H1 (cell line): ENCODE measurements at regions not wholly inside any gene's neighbourhood (a gene's known extent, or its start where the extent isn't known, plus 50 kb on each side); places are given as distances from the start of the nearest gene placed in this dataset.

Experiments used
- CTCF ChIA-PET: fragments of 300-600 bp; sonication (Branson Sonifier 250); formaldehyde crosslinking; loops from one replicate; lab custom pipeline; 2021; ENCODE audit not compliant: partially characterized antibody; lab: Charles Lee
- POLR2A ChIA-PET: fragments of 300-600 bp; sonication (Branson Sonifier 250); formaldehyde crosslinking; loops from one replicate; lab custom pipeline; 2021; ENCODE audit warnings: inconsistent platforms; ENCODE audit not compliant: partially characterized antibody; lab: Charles Lee
- DNase-seq, 2 experiments: peaks; one replicate each; pipeline versions ENCODE4 v3.0.0 to v3.0.0-alpha.2; 2010 to 2022; ENCODE audit warnings: low spot score in 2 of 2, low read depth in 1 of 2, mixed read lengths in 1 of 2
- FAIRE-seq: peaks from 2 replicates; lab custom pipeline; 2011; peaks lifted over from hg19 to GRCh38; lab: Jason Lieb, UNC
- H2AFZ ChIP-seq: 2 replicates; pipeline ENCODE4 v1.8.1; 2012; ENCODE audit warnings: low read length, inconsistent platforms
- H2AK5ac ChIP-seq: 2 replicates; pipeline ENCODE4 v1.6.1; 2013; ENCODE audit warnings: low read depth, low read length
- H2BK120ac ChIP-seq: replicated peaks from 2 replicates; pipeline ENCODE3; 2013; ENCODE audit warnings: low read depth, low read length, inconsistent platforms
- H2BK12ac ChIP-seq: 2 replicates; pipeline ENCODE4 v1.6.1; 2013; ENCODE audit warnings: low read depth, low read length
- H2BK15ac ChIP-seq: 2 replicates; pipeline ENCODE4 v1.6.1; 2013; ENCODE audit warnings: low read length
- H2BK20ac ChIP-seq: 2 replicates; pipeline ENCODE4 v1.6.1; 2013; ENCODE audit warnings: low read length
- H2BK5ac ChIP-seq: 2 replicates; pipeline ENCODE4 v1.6.1; 2013; ENCODE audit warnings: low read depth, low read length
- H3K14ac ChIP-seq: 2 replicates; pipeline ENCODE4 v1.6.1; 2013; ENCODE audit warnings: inconsistent platforms; ENCODE audit not compliant: insufficient read length
- H3K18ac ChIP-seq: 2 replicates; pipeline ENCODE4 v1.6.1; 2013; ENCODE audit warnings: low read length; ENCODE audit errors: extremely low read depth
- H3K23ac ChIP-seq: 2 replicates; pipeline ENCODE4 v1.6.1; 2013; ENCODE audit warnings: inconsistent platforms; ENCODE audit not compliant: insufficient read length
- H3K23me2 ChIP-seq: 2 replicates; pipeline ENCODE4 v1.6.1; 2013; ENCODE audit warnings: low read depth, low read length
- H3K27ac ChIP-seq: 2 replicates; pipeline ENCODE4 v1.6.1; 2011; ENCODE audit warnings: low read depth, low read length, inconsistent platforms
- H3K27me3 ChIP-seq, 4 experiments: replicated peaks in 1 of 4; 1 replicate in 1 of 4; 2 replicates in 3 of 4; pipeline versions ENCODE4 v1.6.1 to v1.8.1; 2011 to 2013; ENCODE audit warnings: low read length in 3 of 4, mild to moderate bottlenecking in 3 of 4, inconsistent platforms in 2 of 4, mixed read lengths in 2 of 4, moderate library complexity in 1 of 4; ENCODE audit not compliant: control insufficient read depth in 3 of 4, insufficient read depth in 3 of 4; ENCODE audit errors: extremely low read depth in 1 of 4
- H3K36me3 ChIP-seq, 4 experiments: 2 replicates each; pipeline versions ENCODE4 v1.6.1 to v1.8.1; 2011 to 2013; ENCODE audit warnings: mild to moderate bottlenecking in 4 of 4, low read length in 3 of 4, moderate library complexity in 2 of 4, control low read depth in 1 of 4, inconsistent platforms in 1 of 4; ENCODE audit not compliant: insufficient read depth in 4 of 4, control insufficient read depth in 2 of 4
- H3K4ac ChIP-seq: replicated peaks from 2 replicates; pipeline ENCODE3; 2013; ENCODE audit warnings: low read length, low read depth, mixed read lengths, inconsistent platforms; ENCODE audit not compliant: insufficient read length
- H3K4me1 ChIP-seq, 4 experiments: replicated peaks in 1 of 4; 1 replicate in 1 of 4; 2 replicates in 3 of 4; pipeline versions ENCODE4 v1.6.1 to v1.8.1; 2011 to 2013; ENCODE audit warnings: low read length in 3 of 4, inconsistent platforms in 2 of 4, mixed read lengths in 1 of 4; ENCODE audit not compliant: insufficient read depth in 4 of 4, control insufficient read depth in 3 of 4
- H3K4me2 ChIP-seq, 2 experiments: 2 replicates each; pipeline versions ENCODE4 v1.6.1 to v1.8.1; 2011 to 2013; ENCODE audit warnings: low read depth in 2 of 2, low read length in 2 of 2, control low read depth in 1 of 2, inconsistent platforms in 1 of 2, mild to moderate bottlenecking in 1 of 2; ENCODE audit not compliant: insufficient read depth in 1 of 2
- H3K4me3 ChIP-seq, 4 experiments: fragments of 200-600, 300-600 bp in 1 of 4; sonication (generic), shearing (Covaris generic), sonication (Bioruptor Twin) in 1 of 4; 2 replicates each; pipeline versions ENCODE4 v1.5.1 to v1.8.1; 2011 to 2016; ENCODE audit warnings: low read length in 4 of 4, low read depth in 3 of 4, control low read depth in 2 of 4, inconsistent platforms in 2 of 4, mild to moderate bottlenecking in 2 of 4, mixed read lengths in 1 of 4, moderate library complexity in 1 of 4; ENCODE audit not compliant: insufficient read depth in 2 of 4; ENCODE audit errors: extremely low read depth in 1 of 4
- H3K56ac ChIP-seq: replicated peaks from 2 replicates; pipeline ENCODE3; 2013; ENCODE audit warnings: low read depth, mild to moderate bottlenecking, mixed read lengths, low read length, inconsistent platforms; ENCODE audit not compliant: insufficient read length
- H3K79me1 ChIP-seq: 2 replicates; pipeline ENCODE4 v1.6.1; 2013; ENCODE audit warnings: low read depth, low read length, control low read depth
- H3K79me2 ChIP-seq, 2 experiments: 2 replicates each; pipeline versions ENCODE4 v1.6.1 to v1.8.1; 2012 to 2013; ENCODE audit warnings: low read length in 2 of 2, mild to moderate bottlenecking in 2 of 2, inconsistent platforms in 1 of 2; ENCODE audit not compliant: insufficient read depth in 2 of 2, control insufficient read depth in 1 of 2
- H3K9ac ChIP-seq, 4 experiments: replicated peaks in 1 of 4; 1 replicate in 1 of 4; 2 replicates in 3 of 4; pipeline versions ENCODE4 v1.6.1 to v1.8.1; 2011 to 2013; ENCODE audit warnings: low read depth in 3 of 4, low read length in 3 of 4, control low read depth in 2 of 4, mild to moderate bottlenecking in 2 of 4, moderate library complexity in 2 of 4, inconsistent platforms in 1 of 4; ENCODE audit errors: extremely low read depth in 1 of 4
- H3K9me3 ChIP-seq, 2 experiments: 2 replicates each; pipeline versions ENCODE4 v1.6.1 to v1.8.1; 2012 to 2013; ENCODE audit warnings: mild to moderate bottlenecking in 2 of 2, moderate library complexity in 2 of 2, control low read depth in 1 of 2, inconsistent platforms in 1 of 2, low read depth in 1 of 2, low read length in 1 of 2, mixed read lengths in 1 of 2; ENCODE audit not compliant: insufficient read depth in 2 of 2
- H4K20me1 ChIP-seq, 2 experiments: replicated peaks in 1 of 2; 2 replicates each; pipeline versions ENCODE3 to v1.8.1; 2011 to 2013; ENCODE audit warnings: inconsistent platforms in 2 of 2, low read length in 2 of 2, mild to moderate bottlenecking in 1 of 2; ENCODE audit not compliant: insufficient read depth in 2 of 2, control insufficient read depth in 1 of 2
- H4K5ac ChIP-seq: 2 replicates; pipeline ENCODE4 v1.6.1; 2013; ENCODE audit warnings: low read length, low read depth, mixed read lengths, inconsistent platforms; ENCODE audit not compliant: insufficient read length
- H4K8ac ChIP-seq: 2 replicates; pipeline ENCODE4 v1.8.0; 2013; ENCODE audit warnings: mild to moderate bottlenecking, moderate library complexity, low read length, inconsistent platforms; ENCODE audit not compliant: insufficient read depth; ENCODE audit errors: extremely low read depth
- H4K91ac ChIP-seq: replicated peaks from 2 replicates; pipeline ENCODE3; 2013; ENCODE audit warnings: low read length, mixed read lengths, inconsistent platforms; ENCODE audit not compliant: insufficient read length
- SAP30 ChIP-seq: fragments of 300-600 bp; sonication (generic); IDR thresholded peaks from 2 replicates; pipeline ENCODE4 v1.7.1; 2012; ENCODE audit warnings: low read length, moderate library complexity, mild to moderate bottlenecking, inconsistent platforms; ENCODE audit not compliant: insufficient read depth, insufficient replicate concordance
- WGBS, 2 experiments: shearing (Covaris generic) in 1 of 2; methylation state at CpG; one replicate each; pipeline versions ENCODE4 v1.1.6 to v1.1.7; 2013 to 2015; ENCODE audit warnings: low lambda C conversion rate in 2 of 2, mixed read lengths in 2 of 2, inconsistent platforms in 1 of 2, low coverage in 1 of 2, missing lambda C conversion rate in 1 of 2; ENCODE audit not compliant: insufficient replicate concordance in 2 of 2, insufficient coverage in 1 of 2, insufficient read length in 1 of 2; ENCODE audit errors: extremely low coverage in 1 of 2, missing lambda C conversion rate in 1 of 2; 5-methylcytosine and 5-hydroxymethylcytosine counted together

- Histone ChIP-seq H4K5ac (no peak overlapping the region), H4K20me1 (no peaks in the 10 kb centered on the region), H3K36me3 (peaks cover 0 to 2% (median 0%) of the 10 kb centered on the region in 4 experiments; a peak in 2 of 8 replicates), H3K27me3 (peaks cover 0 to 5% (median 0%) of the 10 kb centered on the region in 4 experiments; a peak in 4 of 7 replicates), H3K9ac (no peak overlapping the region), H3K4ac (no peak overlapping the region), H4K8ac (no peak overlapping the region), H3K23me2 (no peaks in the 10 kb centered on the region; the same call in 1 of the 2 replicates), H2AK5ac (no peak overlapping the region), H3K4me1 (peaks cover 0 to 4% (median 1%) of the 10 kb centered on the region in 4 experiments; a peak in 1 of 7 replicates), H3K56ac (no peak overlapping the region), H4K91ac (no peak overlapping the region), H3K4me2 (no peak overlapping the region), H3K79me1 (no peaks in the 10 kb centered on the region), H2BK120ac (no peak overlapping the region), H3K79me2 (no peaks in the 10 kb centered on the region), H3K9me3 (no peaks in the 10 kb centered on the region), H2BK15ac (no peak overlapping the region), H3K14ac (no peak overlapping the region), H2BK20ac (no peak overlapping the region), H2AFZ (no peak overlapping the region), H3K4me3 (no peak overlapping the region), H2BK12ac (no peak overlapping the region), H3K23ac (no peak overlapping the region), H2BK5ac (no peak overlapping the region), H3K18ac (no peak overlapping the region), H3K27ac (no peak overlapping the region)
- WGBS, 2 experiments: 95% methylated on average over 2 of the region's 2 CpGs; no CpG with 5 or more reads in 1 of the 2 experiments
- ChIA-PET POLR2A (no interaction called here), CTCF (interaction anchor here (0.6 to 1.4 kb wide), 2 partner anchors 10 to 598 kb away, joined by 3 to 4 read pairs; no protein-coding TSS in a partner anchor)
- DNase-seq: no peak
- no peak for FAIRE-seq
- no peak for TF ChIP-seq SAP30
Measured at GRCh38 chr6:14738497-14738896, 507.4 kb upstream of the JARID2 start.
